ENCODE measurements at regions not wholly inside any gene's neighbourhood (a gene's known extent, or its start where the extent isn't known, plus 50 kb on each side); places are given as distances from the start of the nearest gene placed in this dataset.
A peak's percentile ranks its signal among the peaks of the same experiment; 100 is the strongest.
"Not testable (repeated sequence)": the region's sequence is repeated elsewhere in the genome, so short reads cannot be mapped to it uniquely, and the experiment has no call there.

- no peak for DNase-seq
These were observed 85.4 kb upstream of the RALY start for GRCh38 chr20:33908336-33908735.

DNA sequence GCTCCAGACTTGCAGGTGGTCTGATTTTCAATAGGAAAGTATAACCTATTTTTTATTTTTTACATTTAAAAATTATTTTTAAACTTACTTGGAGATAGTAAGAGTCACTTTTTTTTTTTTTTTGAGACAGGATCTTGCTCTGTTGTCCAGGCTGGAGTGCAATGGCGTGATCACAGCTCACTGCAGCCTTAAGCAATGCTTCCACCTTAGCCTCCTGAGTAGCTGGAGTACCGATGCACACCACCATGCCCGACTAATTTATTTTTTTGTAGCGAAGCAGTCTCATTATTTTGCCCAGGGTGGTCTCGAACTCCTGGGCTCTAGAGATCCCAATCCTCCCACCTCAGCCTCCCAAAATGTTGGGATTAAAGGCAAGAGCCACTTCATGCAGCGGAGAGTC is 84.8 kb upstream of the RALY start:
- no peak for DNase-seq

GRCh38 chr20:33909331-33909921 is 84.3 kb upstream of the RALY start:
- DNase-seq, result no peak

DNA sequence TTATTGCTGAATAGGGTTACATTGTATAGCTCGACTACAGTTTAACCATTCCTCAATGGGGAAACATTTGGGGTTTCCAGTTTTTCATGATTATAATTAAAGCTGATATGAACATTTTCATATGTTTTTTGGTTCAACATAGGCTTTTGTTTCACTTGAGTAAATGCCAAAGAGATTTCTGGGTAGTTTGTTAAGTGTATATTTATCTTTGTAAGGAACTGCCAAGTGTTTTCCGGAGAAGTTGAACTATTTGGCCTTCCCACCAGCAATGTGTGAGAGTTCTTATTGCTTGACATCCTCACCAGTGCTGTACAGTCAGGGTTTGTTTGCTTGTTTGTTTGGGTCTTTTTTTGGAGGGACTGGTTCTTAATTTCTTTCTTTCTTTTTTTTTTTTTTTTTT is 83.7 kb upstream of the RALY start:
- no peak for DNase-seq

GRCh38 chr20:33910529-33911327 is 83.0 kb upstream of the RALY start:
- no peak for DNase-seq

DNA sequence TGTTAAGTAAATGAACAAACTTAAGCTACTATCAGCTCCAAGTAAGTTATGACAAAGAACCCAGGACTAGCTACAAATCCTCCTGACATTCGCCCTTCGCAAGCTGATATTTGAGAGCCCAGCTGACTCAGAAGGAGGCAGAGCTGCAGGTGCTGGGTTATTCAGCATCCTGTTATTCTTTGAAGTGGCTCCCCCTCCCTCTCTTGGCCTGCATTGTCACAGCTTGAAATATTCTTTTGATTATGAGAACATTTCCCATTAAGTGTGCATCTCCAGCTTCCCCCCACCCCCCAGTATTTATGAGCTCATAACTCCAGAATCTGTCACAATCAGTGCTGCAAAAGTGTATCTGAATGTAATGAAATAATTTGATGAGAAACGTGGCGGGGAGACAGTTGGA is 78.8 kb upstream of the RALY start:
- DNase-seq, result peak; percentile 32

DNA sequence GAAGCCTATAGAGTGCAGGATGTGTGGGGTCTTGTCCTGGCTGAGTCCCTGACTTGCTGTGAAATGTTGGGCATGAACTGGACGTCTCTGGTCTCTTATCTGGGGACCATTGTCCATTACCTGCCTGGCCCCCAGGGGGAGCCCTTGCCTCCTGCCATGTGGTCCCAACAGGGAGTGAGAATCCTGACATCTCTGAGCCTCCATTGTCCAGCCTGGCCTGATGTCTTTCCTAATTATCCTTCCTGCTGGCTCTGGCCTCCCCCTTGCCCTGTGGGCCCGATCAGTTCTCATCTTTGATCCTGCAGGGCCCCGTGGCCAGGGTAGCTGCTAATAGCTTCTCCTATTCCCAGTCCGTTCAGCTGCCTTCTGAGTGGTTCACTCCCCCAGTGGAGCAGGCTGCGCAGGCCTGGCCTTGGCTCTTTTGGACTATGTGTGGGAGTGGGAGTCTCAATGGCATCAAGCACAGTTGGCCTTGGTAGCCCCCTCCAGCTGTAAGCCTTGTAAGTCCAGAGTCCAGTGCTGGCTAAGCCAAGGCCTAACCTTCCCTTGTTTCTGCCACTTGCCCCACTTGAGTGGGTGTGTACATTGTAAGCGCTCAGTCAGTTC is 77.9 kb upstream of the RALY start:
- peak; percentile 43 for DNase-seq

- DNase-seq, result no peak
These were observed 76.9 kb upstream of the RALY start for GRCh38 chr20:33916768-33917167.

- DNase-seq, result no peak
These were observed 75.7 kb upstream of the RALY start for GRCh38 chr20:33917831-33918525.

GRCh38 chr20:33918662-33919061 is 75.0 kb upstream of the RALY start:
- DNase-seq, result no peak

- DNase-seq, result no peak
These were observed 74.1 kb upstream of the RALY start for GRCh38 chr20:33919653-33920052.

GRCh38 chr20:33922224-33922623 is 71.5 kb upstream of the RALY start:
- DNase-seq, result no peak

GRCh38 chr20:33923740-33924139 is 70.0 kb upstream of the RALY start:
- DNase-seq, result no peak

GRCh38 chr20:33925867-33926266 is 67.8 kb upstream of the RALY start:
- no peak for DNase-seq

- no peak for DNase-seq
These were observed 67.3 kb upstream of the RALY start for GRCh38 chr20:33926425-33926824.

GRCh38 chr20:33927724-33928123 is 66.0 kb upstream of the RALY start:
- no peak for DNase-seq

- DNase-seq, result no peak
These were observed 63.8 kb upstream of the RALY start for GRCh38 chr20:33929917-33930316.

DNA sequence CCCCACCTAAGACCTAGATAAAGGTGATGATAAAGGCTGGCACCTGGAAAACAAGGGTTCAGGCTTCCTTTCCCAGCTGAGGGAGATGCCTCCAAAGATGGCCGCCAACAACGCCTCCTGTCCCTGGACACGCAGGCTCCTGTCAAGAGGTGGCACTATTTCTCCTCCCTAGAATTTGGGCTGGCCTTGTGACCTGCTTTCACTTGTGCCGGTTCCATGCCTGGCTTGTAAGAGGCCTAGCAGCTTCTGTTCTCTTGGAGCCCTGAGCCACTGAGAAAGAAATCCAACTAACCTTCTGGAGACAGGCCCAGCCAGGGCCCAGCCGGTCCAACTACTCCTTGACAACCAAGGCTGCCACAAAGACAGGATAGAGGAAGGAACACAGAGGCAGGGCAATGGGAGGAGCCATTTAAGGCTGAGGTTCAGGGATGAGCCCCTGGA is 60.2 kb upstream of the RALY start:
- DNase-seq, result peak; percentile 52

DNA sequence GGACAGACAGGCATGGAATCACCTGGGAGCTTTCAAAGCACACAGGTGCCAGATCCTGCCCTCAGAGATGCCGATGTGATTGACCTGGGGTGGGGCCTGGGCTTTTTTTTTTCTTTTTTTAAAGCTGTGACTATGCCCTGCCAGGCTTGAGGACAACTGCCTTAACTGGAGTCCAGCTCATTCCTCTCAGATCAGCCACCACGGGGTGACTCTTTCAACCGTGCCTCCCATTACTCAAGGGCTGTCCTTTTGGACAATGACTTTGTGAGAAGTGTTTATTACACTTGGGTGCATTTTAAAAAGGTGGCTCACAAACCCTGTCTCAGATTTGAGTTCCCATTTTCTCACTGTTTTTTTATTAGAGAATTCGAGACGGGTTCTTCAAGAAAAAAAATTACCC is 57.1 kb upstream of the RALY start:
- no peak for DNase-seq

DNA sequence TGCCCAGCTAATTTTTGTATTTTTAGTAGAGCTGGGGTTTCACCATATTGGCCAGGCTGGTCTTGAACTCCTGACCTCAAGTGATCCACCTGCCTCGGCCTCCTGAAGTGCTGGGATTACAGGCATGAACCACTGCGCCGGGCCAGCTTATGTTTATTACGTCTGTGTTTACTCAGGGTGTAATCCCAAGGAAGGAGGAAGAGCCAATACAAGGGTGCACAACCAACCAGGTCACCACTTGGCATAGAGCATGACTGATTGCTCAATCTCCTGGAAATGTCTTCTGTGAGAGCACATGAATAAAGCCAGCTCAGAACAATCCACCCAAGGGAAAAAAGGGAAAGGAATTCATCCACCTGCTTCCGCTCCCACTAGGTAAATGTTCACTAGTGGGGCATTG is 54.7 kb upstream of the RALY start:
- not testable (repeated sequence) for DNase-seq

DNA sequence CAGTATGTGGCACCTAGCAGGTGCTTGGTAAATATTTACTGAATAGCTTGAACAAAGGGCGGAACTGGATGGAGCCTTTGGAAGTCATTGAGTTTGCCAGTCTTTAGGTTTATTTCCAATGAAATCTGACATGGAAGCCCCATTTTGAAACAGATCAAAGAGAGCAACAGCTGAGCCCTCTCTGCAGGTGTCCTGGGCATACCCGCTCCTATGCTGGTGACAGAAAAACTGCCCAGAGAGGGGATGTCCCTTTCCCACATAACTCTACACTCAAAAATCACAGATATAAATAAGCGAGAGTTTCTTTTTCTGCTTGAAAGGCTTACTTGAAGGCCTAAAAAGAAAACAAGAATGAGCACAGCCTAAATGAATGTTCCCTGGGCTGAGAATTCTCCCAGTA is 53.0 kb upstream of the RALY start:
- DNase-seq, result no peak

Data from CD4-positive, alpha-beta T cell treated with Interleukin-4 for 4 hours (primary cell).